ENCODE measurements at regions not wholly inside any gene's neighbourhood (a gene's known extent, or its start where the extent isn't known, plus 50 kb on each side); places are given as distances from the start of the nearest gene placed in this dataset.
A peak's percentile ranks its signal among the peaks of the same experiment; 100 is the strongest.

DNA sequence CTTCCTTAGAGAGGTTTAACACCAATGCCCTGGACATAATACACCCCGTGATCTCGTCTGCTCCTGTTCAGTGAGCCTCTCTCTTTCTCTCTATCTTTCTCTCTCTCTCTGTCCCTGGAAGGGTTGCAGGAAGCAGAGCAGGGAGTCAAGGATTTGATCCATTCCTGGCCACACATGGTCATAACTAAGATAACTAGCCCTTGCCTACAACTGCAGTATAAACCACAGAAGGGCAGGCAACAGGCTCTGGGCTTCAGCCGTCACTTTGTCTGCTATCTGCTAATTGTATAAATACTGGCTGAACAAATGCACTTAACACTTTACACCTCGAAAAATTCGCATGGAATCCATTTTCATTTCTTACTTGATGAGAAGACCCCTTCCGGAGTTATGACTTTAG, 357.5 kb upstream of the RUNX1 start:
- TF ChIP-seq, protein P1, sequence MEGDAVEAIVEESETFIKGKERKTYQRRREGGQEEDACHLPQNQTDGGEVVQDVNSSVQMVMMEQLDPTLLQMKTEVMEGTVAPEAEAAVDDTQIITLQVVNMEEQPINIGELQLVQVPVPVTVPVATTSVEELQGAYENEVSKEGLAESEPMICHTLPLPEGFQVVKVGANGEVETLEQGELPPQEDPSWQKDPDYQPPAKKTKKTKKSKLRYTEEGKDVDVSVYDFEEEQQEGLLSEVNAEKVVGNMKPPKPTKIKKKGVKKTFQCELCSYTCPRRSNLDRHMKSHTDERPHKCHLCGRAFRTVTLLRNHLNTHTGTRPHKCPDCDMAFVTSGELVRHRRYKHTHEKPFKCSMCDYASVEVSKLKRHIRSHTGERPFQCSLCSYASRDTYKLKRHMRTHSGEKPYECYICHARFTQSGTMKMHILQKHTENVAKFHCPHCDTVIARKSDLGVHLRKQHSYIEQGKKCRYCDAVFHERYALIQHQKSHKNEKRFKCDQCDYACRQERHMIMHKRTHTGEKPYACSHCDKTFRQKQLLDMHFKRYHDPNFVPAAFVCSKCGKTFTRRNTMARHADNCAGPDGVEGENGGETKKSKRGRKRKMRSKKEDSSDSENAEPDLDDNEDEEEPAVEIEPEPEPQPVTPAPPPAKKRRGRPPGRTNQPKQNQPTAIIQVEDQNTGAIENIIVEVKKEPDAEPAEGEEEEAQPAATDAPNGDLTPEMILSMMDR (IDR thresholded peaks at IDR 0.05; ENCODE audit: low read depth, low read length), result no peak
- DNase-seq (ENCODE audit: extremely low read depth, low read depth), result no peak

DNA sequence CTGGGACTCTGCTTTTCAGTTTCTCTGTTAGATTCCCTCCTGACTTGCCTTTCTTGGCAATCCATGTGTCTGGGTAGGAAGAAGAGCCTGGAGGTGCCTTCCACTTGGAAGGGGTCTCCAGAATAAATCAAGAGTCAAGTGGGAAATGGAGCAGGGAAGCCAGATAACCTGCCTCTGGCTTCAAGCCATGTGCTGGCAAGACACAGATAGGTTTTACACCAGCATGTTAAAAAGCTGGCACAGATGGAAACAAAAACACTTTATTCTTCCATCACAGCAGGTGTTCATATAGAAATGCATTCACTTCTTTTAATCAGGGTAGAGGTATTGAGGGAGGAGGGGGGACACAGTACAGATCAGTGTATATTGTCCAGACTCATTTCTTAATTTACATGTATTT, 356.9 kb upstream of the RUNX1 start:
- TF ChIP-seq, protein P1 (IDR thresholded peaks at IDR 0.05; ENCODE audit: low read depth, low read length), result no peak

DNA sequence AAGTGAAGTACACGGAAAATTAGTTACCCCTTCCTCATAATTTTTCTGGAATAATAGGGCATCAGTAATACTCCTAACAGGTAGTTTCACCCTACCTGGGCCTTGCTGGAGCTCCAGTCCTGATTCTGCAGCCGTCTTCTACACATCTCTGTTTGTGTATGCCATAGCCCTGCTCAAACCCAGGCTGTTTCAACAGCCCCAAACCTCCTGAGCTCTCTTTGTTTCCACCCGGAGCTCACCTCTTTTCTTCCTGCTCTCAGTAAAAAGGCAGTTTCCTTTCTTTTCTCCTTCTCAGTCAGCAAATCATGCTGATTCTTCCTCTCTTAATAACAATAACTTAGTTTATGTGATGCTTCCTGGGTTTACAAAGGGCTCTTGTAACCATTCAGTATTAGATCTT, 355.1 kb upstream of the RUNX1 start:
- TF ChIP-seq, protein P1 (IDR thresholded peaks at IDR 0.05; ENCODE audit: low read depth, low read length), result no peak
- no peak for DNase-seq (ENCODE audit: extremely low read depth, low read depth)

More for the DNA sequence above, 356.9 kb upstream of the RUNX1 start:
- no peak for DNase-seq (ENCODE audit: extremely low read depth, low read depth)

DNA sequence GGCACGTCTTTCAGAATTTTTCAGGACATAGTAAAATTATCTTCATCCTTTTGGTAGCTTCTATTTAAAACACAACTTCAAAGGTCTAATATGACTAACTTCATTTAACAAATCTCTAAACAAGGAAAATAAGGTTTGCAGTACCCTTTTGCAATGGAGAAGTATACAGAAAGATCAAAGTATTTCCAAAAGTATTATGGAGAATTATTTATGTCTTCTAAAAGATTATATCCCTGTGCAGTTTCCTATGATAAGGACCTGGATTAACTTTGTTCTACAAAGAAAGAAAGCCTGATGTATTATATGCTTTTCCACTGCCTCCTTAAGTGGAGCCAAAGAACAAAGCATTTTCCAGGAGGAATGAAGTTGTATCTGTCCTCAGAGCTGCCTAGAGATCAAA, 353.0 kb upstream of the RUNX1 start:
- TF ChIP-seq, protein P1 (IDR thresholded peaks at IDR 0.05; ENCODE audit: low read depth, low read length), result no peak
- DNase-seq (ENCODE audit: extremely low read depth, low read depth), result no peak

DNA sequence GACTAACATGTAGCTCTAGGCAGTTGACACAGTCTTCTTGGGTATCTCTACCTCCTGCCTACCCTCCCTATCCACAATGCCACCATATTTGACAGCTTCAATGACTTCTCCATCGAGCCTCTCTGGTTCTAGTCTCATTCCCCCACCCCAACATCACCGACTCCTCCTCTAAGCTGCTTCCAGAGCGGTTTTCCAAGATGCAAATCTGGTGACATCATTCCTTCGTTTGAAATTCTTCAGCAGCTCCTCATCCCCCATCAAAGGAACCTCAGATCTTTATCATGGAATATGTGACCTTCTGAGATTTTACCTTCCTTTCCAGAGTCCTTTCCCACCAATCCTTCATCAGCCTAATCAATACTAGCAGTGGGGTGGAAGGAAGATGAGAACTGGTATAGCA, 352.4 kb upstream of the RUNX1 start:
- DNase-seq (ENCODE audit: extremely low read depth, low read depth), result no peak
- TF ChIP-seq, protein P1 (IDR thresholded peaks at IDR 0.05; ENCODE audit: low read depth, low read length), result no peak

DNA sequence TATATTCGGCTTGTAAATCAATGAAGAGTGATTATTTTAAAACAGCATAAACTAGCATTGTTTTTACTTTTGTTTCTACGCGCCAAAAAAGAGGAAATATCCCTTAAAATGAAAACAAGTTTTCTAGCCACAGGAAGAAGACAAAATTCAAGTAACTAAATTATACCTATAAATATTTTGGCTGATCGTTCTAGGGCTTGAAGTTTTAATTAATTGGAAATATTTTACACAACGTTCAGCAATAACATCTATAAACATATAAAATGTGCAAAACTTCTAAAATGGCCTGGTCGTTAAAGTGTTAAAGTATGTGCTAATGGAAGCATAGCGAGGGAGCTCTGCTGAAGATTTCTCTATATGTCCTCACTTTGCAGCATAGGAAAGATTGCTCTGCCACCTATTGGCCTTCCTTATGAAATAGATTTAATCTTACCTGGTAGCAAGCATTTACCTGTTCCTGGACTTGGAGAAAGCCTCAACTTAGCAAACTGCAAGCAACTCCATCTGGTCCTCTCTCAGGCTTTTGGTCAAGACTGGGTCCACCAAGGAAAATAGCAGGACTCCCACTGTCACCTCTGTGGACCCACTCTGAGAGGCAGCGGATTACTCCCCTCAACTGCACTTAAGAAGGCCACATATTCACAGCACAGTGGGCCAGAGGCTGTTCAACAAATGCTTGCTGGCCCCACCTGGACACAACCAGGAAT, 351.3 kb upstream of the RUNX1 start:
- DNase-seq (ENCODE audit: extremely low read depth, low read depth), result peak; percentile 30
- TF ChIP-seq, protein P1 (IDR thresholded peaks at IDR 0.05; ENCODE audit: low read depth, low read length), result peak; percentile 35

DNA sequence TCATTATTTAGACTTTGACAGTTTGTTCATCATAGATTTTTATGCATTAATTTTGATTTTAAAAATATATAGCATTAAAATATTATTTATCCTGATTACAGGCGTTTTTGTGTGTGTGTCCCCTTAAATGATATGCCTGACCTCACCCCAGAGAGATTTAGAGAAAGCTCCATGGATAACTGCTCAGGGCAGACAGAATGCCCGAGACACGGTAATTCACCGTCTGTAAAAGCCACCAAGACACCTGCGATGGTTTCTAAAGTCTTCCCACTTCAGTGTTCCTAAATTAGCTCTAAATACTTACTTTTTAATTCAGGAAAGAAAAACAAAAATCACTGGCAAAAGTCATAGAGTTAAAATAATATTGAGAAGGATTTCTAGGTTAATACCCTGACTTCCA, 350.6 kb upstream of the RUNX1 start:
- TF ChIP-seq, protein P1 (IDR thresholded peaks at IDR 0.05; ENCODE audit: low read depth, low read length), result no peak
- DNase-seq (ENCODE audit: extremely low read depth, low read depth), result no peak

Data from AG09319 (cell line).